ENCODE measurements at regions not wholly inside any gene's neighbourhood (a gene's known extent, or its start where the extent isn't known, plus 50 kb on each side); places are given as distances from the start of the nearest gene placed in this dataset.
"Not testable (repeated sequence)": the region's sequence is repeated elsewhere in the genome, so short reads cannot be mapped to it uniquely, and the experiment has no call there.

- Histone ChIP-seq H3K9me3 (no peaks in the 10 kb centered on the region), H3K4me1 (peaks cover 20% of the 10 kb centered on the region)
Observed at GRCh38 chr13:65400702-65401101, 1829.4 kb downstream of the PCDH9 start.

GRCh38 chr13:65387743-65388347 is 1842.3 kb downstream of the PCDH9 start:
- no peaks in the 10 kb centered on the region for H3K27me3 ChIP-seq
- TF ChIP-seq, protein P1, sequence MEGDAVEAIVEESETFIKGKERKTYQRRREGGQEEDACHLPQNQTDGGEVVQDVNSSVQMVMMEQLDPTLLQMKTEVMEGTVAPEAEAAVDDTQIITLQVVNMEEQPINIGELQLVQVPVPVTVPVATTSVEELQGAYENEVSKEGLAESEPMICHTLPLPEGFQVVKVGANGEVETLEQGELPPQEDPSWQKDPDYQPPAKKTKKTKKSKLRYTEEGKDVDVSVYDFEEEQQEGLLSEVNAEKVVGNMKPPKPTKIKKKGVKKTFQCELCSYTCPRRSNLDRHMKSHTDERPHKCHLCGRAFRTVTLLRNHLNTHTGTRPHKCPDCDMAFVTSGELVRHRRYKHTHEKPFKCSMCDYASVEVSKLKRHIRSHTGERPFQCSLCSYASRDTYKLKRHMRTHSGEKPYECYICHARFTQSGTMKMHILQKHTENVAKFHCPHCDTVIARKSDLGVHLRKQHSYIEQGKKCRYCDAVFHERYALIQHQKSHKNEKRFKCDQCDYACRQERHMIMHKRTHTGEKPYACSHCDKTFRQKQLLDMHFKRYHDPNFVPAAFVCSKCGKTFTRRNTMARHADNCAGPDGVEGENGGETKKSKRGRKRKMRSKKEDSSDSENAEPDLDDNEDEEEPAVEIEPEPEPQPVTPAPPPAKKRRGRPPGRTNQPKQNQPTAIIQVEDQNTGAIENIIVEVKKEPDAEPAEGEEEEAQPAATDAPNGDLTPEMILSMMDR (IDR thresholded peaks at IDR 0.05; ENCODE audit: low read depth, low read length) = no peak
- H3K9me3 ChIP-seq = no peaks in the 10 kb centered on the region
- no peak for DNase-seq
- no peak overlapping the region for H3K4me3 ChIP-seq (ENCODE audit: low read depth, low read length)
- no peaks in the 10 kb centered on the region for H3K36me3 ChIP-seq
- no peaks in the 10 kb centered on the region for H3K4me1 ChIP-seq

More at GRCh38 chr13:65400702-65401101, 1829.4 kb downstream of the PCDH9 start:
- no peaks in the 10 kb centered on the region for H3K27me3 ChIP-seq
- no peak overlapping the region for H3K4me3 ChIP-seq (ENCODE audit: low read depth, low read length)
- TF ChIP-seq, protein P1 (IDR thresholded peaks at IDR 0.05; ENCODE audit: low read depth, low read length) = no peak
- H3K36me3 ChIP-seq = no peaks in the 10 kb centered on the region
- no peak for DNase-seq

DNA sequence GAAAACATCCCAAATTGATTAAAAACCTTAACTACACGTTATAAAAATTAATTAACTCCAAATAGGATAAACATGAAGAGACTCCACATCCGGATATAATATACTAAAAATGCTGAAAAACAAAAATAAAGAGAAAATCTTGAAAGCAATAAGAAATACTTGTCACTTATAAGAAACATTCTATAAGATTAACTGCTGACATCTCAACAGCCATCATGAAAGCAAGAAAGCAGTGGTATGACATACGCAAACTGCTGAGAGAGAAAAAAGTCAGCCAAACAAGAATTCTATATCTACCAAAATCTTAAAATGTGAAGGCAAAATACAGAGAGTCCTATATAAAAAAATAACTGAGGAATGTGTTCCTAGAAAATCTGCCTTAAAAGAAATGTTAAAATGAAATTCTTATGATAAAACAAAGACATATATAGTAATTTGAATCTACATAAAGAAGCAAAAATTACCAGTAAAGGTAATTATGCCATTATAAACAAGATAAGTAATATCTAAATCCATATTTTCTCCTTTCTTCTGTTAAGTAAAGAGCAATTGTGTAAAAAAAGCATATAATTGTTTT is 1851.1 kb downstream of the PCDH9 start:
- no peak for DNase-seq
- TF ChIP-seq, protein P1 (IDR thresholded peaks at IDR 0.05; ENCODE audit: low read depth, low read length) = no peak
- H3K4me3 ChIP-seq (ENCODE audit: low read depth, low read length) = no peak overlapping the region

DNA sequence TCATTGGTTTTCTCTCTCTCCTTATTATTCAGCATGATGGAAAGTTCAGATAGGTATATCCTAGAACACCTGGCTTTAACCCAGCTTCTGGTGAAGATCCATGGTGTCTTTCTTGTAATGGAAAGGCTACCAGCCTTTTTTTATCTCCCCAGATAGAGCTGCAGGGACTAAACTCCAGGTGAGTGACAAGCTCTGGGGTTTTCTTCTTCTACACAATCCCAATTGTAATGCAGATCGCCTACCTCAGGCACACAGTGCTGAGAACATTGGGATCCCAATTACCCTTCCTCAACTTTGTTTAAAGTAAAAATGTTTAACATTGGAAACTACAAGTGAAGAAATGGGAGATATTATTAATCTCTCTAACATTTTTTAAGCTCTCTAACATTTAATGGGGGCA is 1851.7 kb downstream of the PCDH9 start:
- Histone ChIP-seq H3K36me3 (no peaks in the 10 kb centered on the region), H3K9me3 (no peaks in the 10 kb centered on the region), H3K4me3 (ENCODE audit: low read depth, low read length) (no peak overlapping the region), H3K27me3 (no peaks in the 10 kb centered on the region), H3K4me1 (no peaks in the 10 kb centered on the region)
- TF ChIP-seq, protein P1 (IDR thresholded peaks at IDR 0.05; ENCODE audit: low read depth, low read length) = no peak
- DNase-seq = no peak

More for the DNA sequence above, 1851.1 kb downstream of the PCDH9 start:
- Histone ChIP-seq H3K36me3 (no peaks in the 10 kb centered on the region), H3K4me1 (no peaks in the 10 kb centered on the region), H3K27me3 (no peaks in the 10 kb centered on the region), H3K9me3 (no peaks in the 10 kb centered on the region)

- Histone ChIP-seq H3K4me3 (ENCODE audit: low read depth, low read length) (no peak overlapping the region), H3K4me1 (no peaks in the 10 kb centered on the region), H3K36me3 (no peaks in the 10 kb centered on the region), H3K27me3 (no peaks in the 10 kb centered on the region), H3K9me3 (no peaks in the 10 kb centered on the region)
- TF ChIP-seq, protein P1 (IDR thresholded peaks at IDR 0.05; ENCODE audit: low read depth, low read length) = no peak
- no peak for DNase-seq
Observed at GRCh38 chr13:65368832-65369231, 1861.3 kb downstream of the PCDH9 start.

DNA sequence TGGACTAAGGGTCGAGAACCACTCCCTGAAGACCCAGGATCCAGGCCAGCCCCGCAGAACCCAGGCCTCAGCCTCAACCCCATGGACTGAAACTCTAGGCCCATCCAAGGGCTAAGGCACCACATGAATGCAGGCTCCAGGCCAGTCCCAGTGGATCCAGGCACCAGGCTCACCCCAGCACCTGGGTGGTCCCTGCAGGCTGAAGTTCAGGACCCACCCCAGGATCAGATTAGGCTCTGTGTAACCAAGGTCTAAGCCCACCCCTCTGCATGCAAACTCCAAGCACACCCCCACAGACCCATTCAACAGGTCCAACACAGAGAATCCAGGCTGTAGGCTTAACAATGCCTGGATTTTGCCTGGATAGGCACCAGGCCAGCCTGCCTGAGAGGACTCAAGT is 1876.2 kb downstream of the PCDH9 start:
- H3K27me3 ChIP-seq = no peaks in the 10 kb centered on the region
- TF ChIP-seq, protein P1 (IDR thresholded peaks at IDR 0.05; ENCODE audit: low read depth, low read length) = no peak
- no peaks in the 10 kb centered on the region for H3K36me3 ChIP-seq
- H3K4me3 ChIP-seq (ENCODE audit: low read depth, low read length) = no peak overlapping the region
- no peaks in the 10 kb centered on the region for H3K4me1 ChIP-seq
- no peaks in the 10 kb centered on the region for H3K9me3 ChIP-seq
- no peak for DNase-seq

- H3K4me1 ChIP-seq; H3K4me3 ChIP-seq (ENCODE audit: low read depth, low read length); H3K27me3 ChIP-seq; H3K9me3 ChIP-seq; H3K36me3 ChIP-seq; DNase-seq: not testable (repeated sequence)
Observed at GRCh38 chr13:65353150-65353549, 1877.0 kb downstream of the PCDH9 start.

All from BE2C (cell line).